PC-3 (cell line): ENCODE measurements at regions not wholly inside any gene's neighbourhood (a gene's known extent, or its start where the extent isn't known, plus 50 kb on each side); places are given as distances from the start of the nearest gene placed in this dataset.

Source experiments
- CTCF ChIP-seq: fragments of 300-600 bp; sonication (generic); conservative IDR thresholded peaks from 2 replicates; pipeline ENCODE4 v1.5.1; 2017; ENCODE audit warnings: antibody characterized with exemption, low read depth, mild to moderate bottlenecking, low read length
- EZH2 ChIP-seq: fragments of 300-600 bp; sonication (generic); IDR thresholded peaks from one replicate; pipeline ENCODE4 v1.6.1; 2017; ENCODE audit warnings: antibody characterized with exemption, mild to moderate bottlenecking, low read length; ENCODE audit not compliant: unreplicated experiment
- EZH2phosphoT487 ChIP-seq: fragments of 300-600 bp; sonication (generic); IDR thresholded peaks from 2 replicates; pipeline ENCODE4 v1.6.1; 2018; ENCODE audit warnings: mild to moderate bottlenecking, antibody characterized with exemption, low read length, borderline replicate concordance

GRCh38 chr13:39895254-39895653 is 239.8 kb downstream of the COG6 start:
- TF ChIP-seq CTCF (no peak), EZH2phosphoT487 (no peak), EZH2 (no peak)
